ENCODE measurements at regions not wholly inside any gene's neighbourhood (a gene's known extent, or its start where the extent isn't known, plus 50 kb on each side); places are given as distances from the start of the nearest gene placed in this dataset.

GRCh38 chr2:6645004-6645403 lies 220.7 kb downstream of the CMPK2 start:
- DNase-seq = no peak

- DNase-seq = no peak
Observed at GRCh38 chr2:6645672-6646071, 220.0 kb downstream of the CMPK2 start.

GRCh38 chr2:6647046-6647445 lies 218.7 kb downstream of the CMPK2 start:
- DNase-seq = no peak

- DNase-seq = no peak
Observed at GRCh38 chr2:6648596-6649247, 217.0 kb downstream of the CMPK2 start.

GRCh38 chr2:6650311-6650710 lies 215.4 kb downstream of the CMPK2 start:
- no peak for DNase-seq

GRCh38 chr2:6652251-6652650 lies 213.5 kb downstream of the CMPK2 start:
- no peak for DNase-seq

GRCh38 chr2:6653281-6653750 lies 212.4 kb downstream of the CMPK2 start:
- DNase-seq = no peak

- no peak for DNase-seq
Observed at GRCh38 chr2:6654279-6654678, 211.4 kb downstream of the CMPK2 start.

GRCh38 chr2:6656633-6657032 lies 209.1 kb downstream of the CMPK2 start:
- DNase-seq = no peak

GRCh38 chr2:6657136-6657535 lies 208.6 kb downstream of the CMPK2 start:
- DNase-seq = no peak

- no peak for DNase-seq
Observed at GRCh38 chr2:6657855-6658254, 207.9 kb downstream of the CMPK2 start.

- no peak for DNase-seq
Observed at GRCh38 chr2:6664332-6665061, 201.2 kb downstream of the CMPK2 start.

- DNase-seq = no peak
Observed at GRCh38 chr2:6665093-6666045, 200.3 kb downstream of the CMPK2 start.

GRCh38 chr2:6667326-6667725 lies 198.4 kb downstream of the CMPK2 start:
- no peak for DNase-seq

GRCh38 chr2:6671913-6672312 lies 193.8 kb downstream of the CMPK2 start:
- DNase-seq = no peak

GRCh38 chr2:6674381-6674780 lies 191.3 kb downstream of the CMPK2 start:
- no peak for DNase-seq

- no peak for DNase-seq
Observed at GRCh38 chr2:6675791-6676190, 189.9 kb downstream of the CMPK2 start.

GRCh38 chr2:6676241-6676640 lies 189.5 kb downstream of the CMPK2 start:
- DNase-seq = no peak

- no peak for DNase-seq
Observed at GRCh38 chr2:6676776-6677175, 188.9 kb downstream of the CMPK2 start.

GRCh38 chr2:6679471-6679870 lies 186.2 kb downstream of the CMPK2 start:
- DNase-seq = no peak

GRCh38 chr2:6683516-6683915 lies 182.2 kb downstream of the CMPK2 start:
- no peak for DNase-seq

- no peak for DNase-seq
Observed at GRCh38 chr2:6685447-6685846, 180.3 kb downstream of the CMPK2 start.

GRCh38 chr2:6692056-6692455 lies 173.7 kb downstream of the CMPK2 start:
- DNase-seq = no peak
